HFFc6 (cell line): ENCODE measurements at regions not wholly inside any gene's neighbourhood (a gene's known extent, or its start where the extent isn't known, plus 50 kb on each side); places are given as distances from the start of the nearest gene placed in this dataset.

Experiments used
- DNase-seq: peaks from one replicate; pipeline ENCODE4 v3.0.0-alpha.2; 2018
- H3K27ac Mint-ChIP-seq: 2 replicates; pipeline ENCODE4 v1.8.0; 2020; ENCODE audit warnings: mild to moderate bottlenecking, mixed read lengths
- H3K27me3 Mint-ChIP-seq: 2 replicates; pipeline ENCODE4 v1.8.0; 2021; ENCODE audit warnings: mild to moderate bottlenecking, moderate library complexity, mixed read lengths; ENCODE audit not compliant: insufficient read depth
- H3K36me3 Mint-ChIP-seq: 2 replicates; pipeline ENCODE4 v1.8.0; 2021; ENCODE audit warnings: low read depth, mixed read lengths
- H3K4me1 Mint-ChIP-seq: 2 replicates; pipeline ENCODE4 v1.8.0; 2020; ENCODE audit warnings: low read depth, mixed read lengths
- H3K4me3 Mint-ChIP-seq: 2 replicates; pipeline ENCODE4 v1.8.0; 2020; ENCODE audit warnings: mild to moderate bottlenecking, moderate library complexity, mixed read lengths
- H3K9me3 Mint-ChIP-seq: 2 replicates; pipeline ENCODE4 v1.8.0; 2020; ENCODE audit warnings: mild to moderate bottlenecking, mixed read lengths
- TF ChIP-seq, protein P1 (sequence below): fragments of 200-600 bp; sonication (generic); IDR thresholded peaks from 2 replicates; pipeline ENCODE4 v1.5.0; 2021; ENCODE audit warnings: antibody characterized with exemption, mild to moderate bottlenecking

DNA sequence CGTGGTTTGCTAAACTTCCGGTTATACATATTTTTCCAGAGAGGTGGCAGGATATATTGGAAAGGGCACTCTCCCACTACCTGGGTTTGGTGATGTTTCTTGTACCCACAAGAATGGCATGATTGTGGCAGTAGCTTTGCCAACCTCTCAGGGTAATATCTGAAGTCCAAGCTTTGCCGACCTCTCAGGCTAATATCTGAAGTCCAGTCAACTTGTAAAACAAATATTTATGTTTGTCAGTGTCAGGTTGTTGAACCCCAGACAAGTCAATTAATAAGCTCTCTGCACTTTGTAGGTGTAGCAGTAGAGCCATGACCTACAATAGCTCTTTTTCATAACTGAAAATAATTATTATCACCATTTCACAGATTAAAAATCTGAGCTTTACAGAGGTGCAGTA is 167.0 kb downstream of the POU4F1 start:
- H3K9me3 Mint-ChIP-seq = peaks cover 3% of the 10 kb centered on the region; the same call in 1 of the 2 replicates
- no peaks in the 10 kb centered on the region for H3K36me3 Mint-ChIP-seq
- DNase-seq = no peak
- no peaks in the 10 kb centered on the region for H3K4me1 Mint-ChIP-seq
- no peak overlapping the region for H3K27ac Mint-ChIP-seq
- TF ChIP-seq, protein P1, sequence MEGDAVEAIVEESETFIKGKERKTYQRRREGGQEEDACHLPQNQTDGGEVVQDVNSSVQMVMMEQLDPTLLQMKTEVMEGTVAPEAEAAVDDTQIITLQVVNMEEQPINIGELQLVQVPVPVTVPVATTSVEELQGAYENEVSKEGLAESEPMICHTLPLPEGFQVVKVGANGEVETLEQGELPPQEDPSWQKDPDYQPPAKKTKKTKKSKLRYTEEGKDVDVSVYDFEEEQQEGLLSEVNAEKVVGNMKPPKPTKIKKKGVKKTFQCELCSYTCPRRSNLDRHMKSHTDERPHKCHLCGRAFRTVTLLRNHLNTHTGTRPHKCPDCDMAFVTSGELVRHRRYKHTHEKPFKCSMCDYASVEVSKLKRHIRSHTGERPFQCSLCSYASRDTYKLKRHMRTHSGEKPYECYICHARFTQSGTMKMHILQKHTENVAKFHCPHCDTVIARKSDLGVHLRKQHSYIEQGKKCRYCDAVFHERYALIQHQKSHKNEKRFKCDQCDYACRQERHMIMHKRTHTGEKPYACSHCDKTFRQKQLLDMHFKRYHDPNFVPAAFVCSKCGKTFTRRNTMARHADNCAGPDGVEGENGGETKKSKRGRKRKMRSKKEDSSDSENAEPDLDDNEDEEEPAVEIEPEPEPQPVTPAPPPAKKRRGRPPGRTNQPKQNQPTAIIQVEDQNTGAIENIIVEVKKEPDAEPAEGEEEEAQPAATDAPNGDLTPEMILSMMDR = no peak
- no peak overlapping the region for H3K4me3 Mint-ChIP-seq
- H3K27me3 Mint-ChIP-seq = no peaks in the 10 kb centered on the region

DNA sequence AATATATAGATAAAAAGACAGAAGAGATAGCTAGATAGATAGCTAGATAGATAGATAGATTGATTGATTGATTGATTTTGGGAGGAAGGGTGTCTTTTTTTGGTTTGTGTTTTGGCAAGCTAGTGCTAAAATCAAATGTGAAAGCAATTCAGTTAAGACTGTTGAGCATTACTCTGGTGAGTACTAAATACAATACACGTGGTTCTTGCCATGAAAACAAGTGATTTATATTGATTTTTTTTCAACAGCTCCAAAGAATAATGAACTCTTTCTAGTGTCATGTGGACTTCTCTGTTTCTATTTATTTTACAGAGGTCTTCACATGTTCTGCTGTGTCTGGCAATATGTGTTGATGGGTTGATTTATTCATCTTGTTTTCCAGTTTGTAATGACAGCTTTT is 172.0 kb downstream of the POU4F1 start:
- no peaks in the 10 kb centered on the region for H3K27me3 Mint-ChIP-seq
- H3K4me3 Mint-ChIP-seq = no peak overlapping the region
- no peak overlapping the region for H3K27ac Mint-ChIP-seq
- no peak for DNase-seq
- H3K4me1 Mint-ChIP-seq = no peaks in the 10 kb centered on the region
- H3K9me3 Mint-ChIP-seq = no peaks in the 10 kb centered on the region
- TF ChIP-seq, protein P1 = no peak
- no peaks in the 10 kb centered on the region for H3K36me3 Mint-ChIP-seq

DNA sequence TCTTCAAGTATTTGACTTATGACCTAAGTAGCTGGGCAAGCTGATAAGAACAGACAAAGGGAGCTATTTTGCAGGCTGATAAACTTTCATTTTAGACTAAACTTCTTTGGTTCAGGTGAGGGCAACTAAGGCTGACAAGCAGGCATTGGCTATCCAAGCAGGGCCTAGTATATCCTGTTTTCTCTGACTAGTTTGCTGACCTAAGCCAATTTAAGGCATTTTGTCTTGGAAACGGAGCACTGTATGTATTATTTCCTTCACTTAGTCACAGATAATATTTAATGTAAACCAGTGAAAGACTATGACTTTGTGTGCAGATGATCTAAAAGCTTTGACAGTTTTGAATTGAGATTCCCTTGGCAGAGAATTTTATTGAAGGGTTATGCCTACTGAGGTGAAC is 172.5 kb downstream of the POU4F1 start:
- no peak for DNase-seq
- TF ChIP-seq, protein P1 = no peak
- Mint-ChIP-seq H3K36me3 (no peaks in the 10 kb centered on the region), H3K27ac (no peak overlapping the region), H3K9me3 (no peaks in the 10 kb centered on the region), H3K27me3 (no peaks in the 10 kb centered on the region), H3K4me3 (no peak overlapping the region), H3K4me1 (no peaks in the 10 kb centered on the region)

DNA sequence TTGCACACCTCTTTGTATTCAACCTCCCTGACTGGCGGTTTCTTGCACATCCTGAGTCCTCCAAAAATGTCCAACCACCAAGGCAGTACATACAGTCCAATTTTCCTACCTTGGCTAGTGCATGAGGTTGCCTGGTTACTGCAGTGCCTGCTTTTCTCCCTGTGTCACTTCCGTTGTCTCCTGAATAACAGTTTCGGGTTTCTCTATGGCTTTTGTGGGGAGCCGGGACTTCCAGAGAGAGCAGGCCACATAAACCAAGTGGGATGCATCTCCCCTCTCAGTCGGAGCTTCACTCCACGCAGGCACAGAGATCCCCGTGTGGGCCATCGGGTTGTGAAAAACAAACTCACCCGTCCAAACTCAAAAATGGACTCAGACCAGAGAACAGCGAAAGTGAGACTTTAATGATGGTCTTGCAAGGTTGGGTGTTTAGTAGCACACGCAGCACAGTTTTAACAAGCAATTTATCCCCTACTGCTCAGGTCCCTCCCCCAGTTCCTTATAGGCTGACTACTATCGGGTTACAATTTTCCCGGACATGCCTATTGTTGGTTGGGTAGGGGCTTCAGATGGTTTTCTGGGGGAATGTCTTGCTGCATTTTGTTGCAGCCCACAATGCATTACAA is 173.1 kb downstream of the POU4F1 start:
- TF ChIP-seq, protein P1 = no peak
- no peak for DNase-seq
- H3K4me1 Mint-ChIP-seq = no peaks in the 10 kb centered on the region
- no peak overlapping the region for H3K27ac Mint-ChIP-seq
- H3K36me3 Mint-ChIP-seq = no peaks in the 10 kb centered on the region
- no peaks in the 10 kb centered on the region for H3K9me3 Mint-ChIP-seq
- no peaks in the 10 kb centered on the region for H3K27me3 Mint-ChIP-seq
- H3K4me3 Mint-ChIP-seq = no peak overlapping the region

DNA sequence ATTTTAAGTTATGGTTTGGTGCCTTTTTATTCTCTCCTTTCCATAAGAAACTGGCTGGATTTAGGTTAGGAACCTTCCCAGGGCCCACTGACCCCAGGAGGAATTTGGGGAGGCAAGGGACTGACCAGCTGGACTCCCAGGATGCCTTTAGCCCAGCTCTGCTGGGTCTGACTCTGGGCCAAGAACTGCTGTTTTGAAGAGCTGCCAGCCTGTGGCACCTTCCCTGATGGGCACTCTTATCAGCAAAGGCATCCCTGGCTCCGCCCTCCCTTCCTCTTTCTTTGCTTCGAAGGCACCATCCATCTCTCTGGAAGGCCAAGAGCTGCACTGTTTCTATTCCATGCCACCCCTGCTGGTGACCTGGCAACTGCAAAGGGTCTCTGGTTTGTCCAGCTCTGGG is 174.7 kb downstream of the POU4F1 start:
- Mint-ChIP-seq H3K27me3 (no peaks in the 10 kb centered on the region), H3K4me3 (no peak overlapping the region), H3K36me3 (no peaks in the 10 kb centered on the region), H3K27ac (no peak overlapping the region), H3K4me1 (no peaks in the 10 kb centered on the region), H3K9me3 (no peaks in the 10 kb centered on the region)
- no peak for DNase-seq
- TF ChIP-seq, protein P1 = no peak

DNA sequence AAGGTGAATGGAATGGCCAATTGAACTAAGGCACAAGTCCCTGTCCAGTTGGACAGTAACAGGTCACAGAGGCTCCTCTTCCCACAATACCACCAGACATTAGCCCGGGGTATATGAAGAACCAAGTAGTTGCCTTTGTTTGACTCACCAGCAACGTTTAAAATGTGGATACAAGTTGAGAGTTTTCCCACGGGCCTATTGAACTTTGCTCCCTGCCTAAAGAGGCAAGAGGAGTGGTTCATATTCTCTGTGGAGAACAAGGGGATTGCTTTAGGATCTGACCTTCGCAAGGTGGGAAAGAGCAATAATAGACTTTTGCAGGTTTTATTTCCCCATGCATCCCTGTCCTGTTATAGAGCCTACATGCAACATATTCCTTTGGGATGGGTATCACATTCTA is 177.2 kb downstream of the POU4F1 start:
- Mint-ChIP-seq H3K4me1 (no peaks in the 10 kb centered on the region), H3K36me3 (no peaks in the 10 kb centered on the region), H3K27ac (no peak overlapping the region), H3K27me3 (no peaks in the 10 kb centered on the region), H3K9me3 (no peaks in the 10 kb centered on the region), H3K4me3 (no peak overlapping the region)
- TF ChIP-seq, protein P1 = no peak
- DNase-seq = no peak
